GM19238 (cell line): ENCODE measurements at regions not wholly inside any gene's neighbourhood (a gene's known extent, or its start where the extent isn't known, plus 50 kb on each side); places are given as distances from the start of the nearest gene placed in this dataset.

Experiments
- DNase-seq: peaks from one replicate; pipeline ENCODE4 v3.0.0; 2011; ENCODE audit warnings: low spot score; ENCODE audit not compliant: insufficient read length

DNA sequence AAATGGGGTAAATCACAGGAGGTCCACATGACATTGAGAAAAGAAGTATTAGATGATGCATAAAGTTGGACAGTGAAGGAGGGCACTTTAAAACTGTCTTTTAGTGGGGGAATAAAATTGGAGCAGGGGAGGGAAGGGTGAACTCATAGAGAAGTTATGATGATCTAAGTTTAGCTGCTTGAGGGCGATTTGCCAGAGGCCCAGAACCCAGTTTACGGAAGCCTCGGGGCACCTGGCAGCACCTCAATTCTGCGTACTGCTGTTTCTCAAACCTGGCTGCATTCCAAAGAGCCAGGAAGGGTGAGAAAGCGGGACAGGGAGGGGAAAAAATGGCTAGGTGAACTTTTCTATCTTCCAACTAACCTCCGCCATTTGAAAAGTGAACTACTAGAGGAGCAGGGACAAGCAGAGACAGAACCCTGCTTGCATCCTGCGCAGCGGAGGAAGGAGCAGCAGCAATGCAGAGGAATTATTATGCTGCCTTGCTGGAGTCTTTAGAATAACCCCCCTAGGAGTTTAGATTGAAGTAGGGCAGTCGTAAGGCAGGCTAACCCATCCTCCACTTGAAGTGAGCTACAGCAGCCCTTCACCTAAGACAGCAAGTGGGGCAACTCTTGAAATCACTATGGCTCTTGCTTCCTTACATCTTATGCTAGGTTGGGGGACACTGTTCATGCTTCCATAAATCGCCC is 316.8 kb downstream of the BRINP1 start:
- DNase-seq: no peak

DNA sequence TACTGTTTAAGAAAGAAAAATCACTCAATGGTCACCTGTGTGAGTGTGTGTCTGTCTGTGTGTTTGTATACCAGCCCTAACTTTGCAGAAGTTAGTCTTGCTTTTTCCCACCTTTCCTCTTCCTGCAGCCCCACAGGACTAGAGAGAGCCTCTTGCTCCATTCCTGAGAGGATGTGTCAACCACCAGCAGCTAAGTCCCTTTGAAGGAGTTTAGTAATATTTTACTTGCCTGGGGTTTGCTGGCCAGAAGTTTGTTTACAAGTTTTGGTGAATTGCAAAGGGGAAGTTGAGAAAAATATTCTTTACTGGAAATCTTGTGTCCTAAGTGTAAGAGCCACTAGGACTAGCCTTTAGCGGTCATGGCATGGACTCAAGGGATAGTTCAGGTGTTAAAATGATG is 316.2 kb downstream of the BRINP1 start:
- no peak for DNase-seq

GRCh38 chr9:119060629-119061385 is 308.4 kb downstream of the BRINP1 start:
- no peak for DNase-seq

- no peak for DNase-seq
These were observed 297.6 kb downstream of the BRINP1 start for GRCh38 chr9:119071636-119072035.

DNA sequence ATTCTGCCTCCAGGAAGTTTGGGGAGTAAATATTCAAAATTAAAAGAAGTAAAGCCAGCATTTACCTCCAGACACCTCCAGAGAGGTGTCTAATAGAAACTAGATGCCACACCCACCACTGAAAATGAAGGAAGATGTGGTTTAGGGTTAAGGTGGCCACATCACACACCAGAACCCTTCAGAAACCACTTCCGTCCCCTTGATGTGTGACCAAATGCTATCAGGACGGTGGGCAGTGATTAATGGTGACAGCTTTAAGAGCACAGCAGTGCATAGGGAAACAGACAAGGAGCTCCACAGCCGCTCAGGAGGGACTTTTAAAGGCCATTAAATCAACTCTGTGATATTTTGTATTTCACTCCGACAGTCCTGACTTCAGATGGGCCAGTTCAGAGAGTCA is 295.2 kb downstream of the BRINP1 start:
- DNase-seq: no peak

DNA sequence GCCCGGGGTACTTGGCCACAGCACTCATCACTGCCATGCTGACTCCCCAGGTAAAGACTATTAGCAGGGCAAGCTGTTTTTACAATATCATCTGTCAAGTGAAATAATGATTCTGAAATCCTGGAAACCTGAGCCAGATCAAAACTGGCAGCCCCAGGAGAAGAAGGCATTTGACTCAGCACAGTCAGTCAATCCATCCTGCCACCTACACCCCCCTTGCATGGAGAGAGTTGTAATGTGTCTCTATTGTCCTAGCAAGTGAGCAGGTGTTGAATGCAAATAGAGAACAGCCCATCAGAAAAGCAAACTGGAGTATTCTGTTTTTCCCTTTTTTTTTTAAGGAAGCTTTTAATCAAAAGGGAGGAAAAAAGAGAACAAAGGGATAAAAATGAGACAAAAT is 291.2 kb downstream of the BRINP1 start:
- DNase-seq: no peak

DNA sequence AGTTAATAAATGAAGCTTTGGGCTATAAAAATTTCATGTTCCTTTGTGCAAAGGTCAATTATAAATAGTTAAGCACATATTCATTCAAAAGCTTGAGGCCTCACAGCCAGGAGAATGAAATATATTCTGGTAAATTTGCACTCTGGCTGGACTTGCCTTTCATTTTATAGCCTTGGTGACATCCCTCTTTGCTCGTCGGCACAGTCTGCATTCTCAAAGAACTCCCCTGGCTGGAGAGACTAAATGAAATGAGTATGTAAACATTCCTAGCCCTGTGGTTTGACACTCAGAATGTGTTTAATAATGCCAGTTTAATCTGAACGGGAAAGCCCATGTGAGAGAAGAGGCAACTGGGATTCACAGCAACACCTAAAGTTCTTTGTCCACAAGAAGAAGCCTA is 285.6 kb downstream of the BRINP1 start:
- DNase-seq: no peak

- DNase-seq: no peak
These were observed 282.6 kb downstream of the BRINP1 start for GRCh38 chr9:119086590-119086989.

DNA sequence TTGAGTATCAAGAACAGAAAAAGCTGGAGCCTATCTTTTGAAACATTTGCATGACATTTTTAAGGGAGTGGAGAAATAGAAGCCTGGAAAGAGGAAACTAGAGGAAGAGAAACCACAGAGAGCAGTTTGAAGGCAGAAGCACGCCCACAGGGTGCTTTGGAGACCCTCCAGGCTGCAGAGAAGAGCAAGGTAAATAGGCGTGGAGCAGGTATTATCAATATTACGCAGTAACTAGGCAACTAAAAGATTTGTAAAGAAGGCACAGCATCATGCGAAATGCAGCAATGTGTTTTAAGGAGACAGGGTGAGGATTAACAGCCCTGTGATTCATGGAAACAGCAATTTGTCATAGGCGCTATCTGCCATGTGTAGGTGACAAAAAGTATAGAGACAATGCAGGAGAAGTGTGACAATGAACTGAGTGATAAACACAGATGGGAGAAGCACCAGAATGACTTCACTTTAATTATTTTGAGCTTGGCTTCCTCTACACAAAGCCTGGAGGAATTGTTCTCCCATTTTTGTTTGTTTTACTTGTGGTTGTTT is 281.2 kb downstream of the BRINP1 start:
- DNase-seq: no peak

- no peak for DNase-seq
These were observed 278.2 kb downstream of the BRINP1 start for GRCh38 chr9:119091074-119091473.

DNA sequence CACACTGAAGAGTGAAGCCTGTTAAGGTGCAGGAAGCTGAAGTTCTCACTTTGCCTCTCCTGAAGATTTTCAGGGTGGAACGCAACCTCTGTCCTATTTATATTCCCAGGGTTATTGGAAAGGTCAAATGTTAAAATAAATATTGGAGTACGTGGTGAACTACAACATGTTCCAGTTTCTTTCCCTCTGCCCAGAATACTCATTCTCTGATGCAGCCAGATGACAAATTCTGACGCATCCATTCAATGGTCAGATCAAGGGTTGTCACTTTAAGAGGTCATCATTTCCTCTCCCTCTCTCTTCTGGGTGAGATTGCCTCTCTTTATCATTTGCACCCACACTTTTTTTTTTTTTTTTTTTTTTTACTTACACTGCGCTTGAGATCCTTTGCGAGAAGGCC is 277.1 kb downstream of the BRINP1 start:
- no peak for DNase-seq

DNA sequence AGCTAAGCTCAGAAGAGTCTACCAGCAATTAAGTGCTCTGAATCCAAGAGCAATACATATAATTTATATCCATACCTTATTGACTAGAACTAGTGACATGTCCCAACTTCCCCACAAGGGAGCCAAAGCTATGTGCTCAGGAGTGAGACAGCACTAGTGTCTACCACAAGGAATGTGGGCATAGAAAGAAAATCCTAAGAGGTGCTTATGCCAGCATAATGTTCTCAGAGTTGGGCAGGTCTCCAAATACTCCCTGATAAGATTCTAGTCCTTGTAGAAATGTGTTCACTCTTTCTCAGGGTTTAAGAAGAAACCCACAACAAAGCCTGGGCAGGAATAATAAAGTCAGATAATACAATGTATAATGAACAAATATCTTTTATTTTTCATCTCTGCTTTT is 275.1 kb downstream of the BRINP1 start:
- DNase-seq: no peak

GRCh38 chr9:119095072-119095471 is 274.2 kb downstream of the BRINP1 start:
- DNase-seq: no peak

DNA sequence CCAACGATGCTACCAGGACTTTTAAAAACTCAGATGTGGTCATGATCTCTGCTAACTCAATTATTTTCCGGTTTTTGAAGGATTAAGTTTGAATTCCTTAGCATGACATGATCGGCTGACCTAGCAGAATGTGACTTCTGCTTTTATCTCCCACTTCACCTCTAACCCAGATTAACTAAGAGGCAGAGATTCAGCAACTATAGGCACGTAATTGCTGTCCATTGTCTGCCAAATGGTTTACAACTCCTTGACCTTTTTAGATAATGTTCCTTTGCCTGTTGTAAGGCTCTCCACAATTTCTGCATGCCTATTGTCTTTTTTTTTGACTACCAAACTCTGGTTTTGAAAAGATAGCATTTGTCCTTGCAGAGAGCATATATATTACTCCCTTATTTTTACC is 268.2 kb downstream of the BRINP1 start:
- DNase-seq: no peak

DNA sequence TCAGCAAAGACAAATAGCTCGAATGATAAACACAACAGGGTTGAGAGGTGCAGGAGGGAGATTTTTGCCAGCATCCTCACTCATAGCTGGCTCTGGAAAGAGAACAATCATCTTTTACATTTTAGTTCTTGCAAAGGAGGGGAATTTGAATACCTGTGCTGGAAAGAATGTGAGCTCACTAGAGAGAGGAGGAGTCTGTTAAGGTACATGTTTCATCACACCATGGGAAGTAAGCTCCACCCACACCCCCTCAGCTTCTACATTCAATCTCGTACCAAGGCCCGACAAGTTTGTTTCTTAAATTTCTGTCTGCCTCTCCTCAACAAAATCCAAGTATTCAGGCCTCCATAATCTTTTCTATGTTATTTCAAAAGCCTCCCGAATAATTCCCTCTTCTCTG is 254.6 kb downstream of the BRINP1 start:
- no peak for DNase-seq
